ENCODE measurements at regions not wholly inside any gene's neighbourhood (a gene's known extent, or its start where the extent isn't known, plus 50 kb on each side); places are given as distances from the start of the nearest gene placed in this dataset.

- peak; percentile 7 for DNase-seq (ENCODE audit: low read depth)
- TF ChIP-seq CTCF (conservative IDR thresholded peaks at IDR 0.05; ENCODE audit: low read depth, low read length) = no peak
- H3K4me3 ChIP-seq (ENCODE audit: low read length) = no peak overlapping the region
Measured at GRCh38 chr16:59259074-59259949, 525.2 kb upstream of the GOT2 start.

GRCh38 chr16:59252317-59252716 lies 518.2 kb upstream of the GOT2 start:
- no peak for TF ChIP-seq CTCF (conservative IDR thresholded peaks at IDR 0.05; ENCODE audit: low read depth, low read length)
- no peak for DNase-seq (ENCODE audit: low read depth)
- no peak overlapping the region for H3K4me3 ChIP-seq (ENCODE audit: low read length)

GRCh38 chr16:59249011-59249410 lies 514.9 kb upstream of the GOT2 start:
- no peak for DNase-seq (ENCODE audit: low read depth)
- H3K4me3 ChIP-seq (ENCODE audit: low read length) = no peak overlapping the region
- no peak for TF ChIP-seq CTCF (conservative IDR thresholded peaks at IDR 0.05; ENCODE audit: low read depth, low read length)

- TF ChIP-seq CTCF (conservative IDR thresholded peaks at IDR 0.05; ENCODE audit: low read depth, low read length) = no peak
- no peak for DNase-seq (ENCODE audit: low read depth)
- no peak overlapping the region for H3K4me3 ChIP-seq (ENCODE audit: low read length)
Measured at GRCh38 chr16:59242556-59242955, 508.4 kb upstream of the GOT2 start.

- no peak for DNase-seq (ENCODE audit: low read depth)
- TF ChIP-seq CTCF (conservative IDR thresholded peaks at IDR 0.05; ENCODE audit: low read depth, low read length) = no peak
Measured at GRCh38 chr16:59238246-59238645, 504.1 kb upstream of the GOT2 start.

GRCh38 chr16:59236804-59237458 lies 502.8 kb upstream of the GOT2 start:
- H3K4me3 ChIP-seq (ENCODE audit: low read length) = no peak overlapping the region
- no peak for TF ChIP-seq CTCF (conservative IDR thresholded peaks at IDR 0.05; ENCODE audit: low read depth, low read length)
- no peak for DNase-seq (ENCODE audit: low read depth)

More at GRCh38 chr16:59238246-59238645, 504.1 kb upstream of the GOT2 start:
- no peak overlapping the region for H3K4me3 ChIP-seq (ENCODE audit: low read length)
